ENCODE measurements at regions not wholly inside any gene's neighbourhood (a gene's known extent, or its start where the extent isn't known, plus 50 kb on each side); places are given as distances from the start of the nearest gene placed in this dataset.

GRCh38 chr1:226798427-226799411 is 59.6 kb upstream of the ITPKB start:
- Mint-ChIP-seq H3K36me3 (no peaks in the 10 kb centered on the region), H3K4me1 (peaks cover 33% of the 10 kb centered on the region), H3K27me3 (peaks cover under 1% of the 10 kb centered on the region), H3K9me3 (ENCODE audit: low read depth) (no peaks in the 10 kb centered on the region), H3K27ac (peak overlapping the region; percentile 91), H3K4me3 (peak overlapping the region; percentile 48)
- CTCF ChIA-PET = interaction anchor here (0.6 to 2.1 kb wide), 3 partner anchors 27 to 172 kb away, joined by 3 to 5 read pairs (median 3); no protein-coding TSS in a partner anchor
- peak; percentile 84 for ATAC-seq
- peak; percentile 88 for DNase-seq

- no peak overlapping the region for H3K4me3 Mint-ChIP-seq
- H3K36me3 Mint-ChIP-seq = no peaks in the 10 kb centered on the region
- peaks cover 7% of the 10 kb centered on the region for H3K27me3 Mint-ChIP-seq
- DNase-seq (no peak), ATAC-seq (no peak)
- CTCF ChIA-PET = no interaction called here
- H3K27ac Mint-ChIP-seq = no peak overlapping the region
- H3K9me3 Mint-ChIP-seq (ENCODE audit: low read depth) = no peaks in the 10 kb centered on the region
- H3K4me1 Mint-ChIP-seq = peaks cover 33% of the 10 kb centered on the region
These were observed 58.1 kb upstream of the ITPKB start for GRCh38 chr1:226797151-226797550.

- Mint-ChIP-seq H3K4me3 (no peak overlapping the region), H3K36me3 (no peaks in the 10 kb centered on the region), H3K9me3 (ENCODE audit: low read depth) (no peaks in the 10 kb centered on the region), H3K4me1 (peaks cover 25% of the 10 kb centered on the region), H3K27me3 (peaks cover 11% of the 10 kb centered on the region), H3K27ac (no peak overlapping the region)
- CTCF ChIA-PET = interaction anchor here (0.5 kb wide), 1 partner anchor 55 kb away, joined by 3 read pairs; no protein-coding TSS in a partner anchor
- ATAC-seq (no peak), DNase-seq (no peak)
These were observed 54.7 kb upstream of the ITPKB start for GRCh38 chr1:226793620-226794276.

GRCh38 chr1:226792368-226792767 is 53.3 kb upstream of the ITPKB start:
- no peak for ATAC-seq
- H3K4me3 Mint-ChIP-seq = no peak overlapping the region
- no peak overlapping the region for H3K27ac Mint-ChIP-seq
- H3K27me3 Mint-ChIP-seq = peaks cover 16% of the 10 kb centered on the region
- CTCF ChIA-PET = no interaction called here
- peaks cover 18% of the 10 kb centered on the region for H3K4me1 Mint-ChIP-seq
- H3K36me3 Mint-ChIP-seq = no peaks in the 10 kb centered on the region
- DNase-seq = no peak
- H3K9me3 Mint-ChIP-seq (ENCODE audit: low read depth) = no peaks in the 10 kb centered on the region

GRCh38 chr1:226790545-226791181 is 51.6 kb upstream of the ITPKB start:
- Mint-ChIP-seq H3K4me1 (peaks cover 12% of the 10 kb centered on the region), H3K36me3 (no peaks in the 10 kb centered on the region), H3K4me3 (no peak overlapping the region), H3K27me3 (peaks cover 16% of the 10 kb centered on the region), H3K27ac (no peak overlapping the region), H3K9me3 (ENCODE audit: low read depth) (no peaks in the 10 kb centered on the region)
- CTCF ChIA-PET = interaction anchor here (0.9 kb wide), 1 partner anchor 156 kb away, joined by 4 read pairs; no protein-coding TSS in a partner anchor
- ATAC-seq (no peak), DNase-seq (no peak)

GRCh38 chr1:226788965-226789364 is 49.9 kb upstream of the ITPKB start:
- Mint-ChIP-seq H3K4me3 (no peak overlapping the region), H3K36me3 (no peaks in the 10 kb centered on the region), H3K27ac (no peak overlapping the region), H3K27me3 (peaks cover 16% of the 10 kb centered on the region), H3K9me3 (ENCODE audit: low read depth) (no peaks in the 10 kb centered on the region), H3K4me1 (peaks cover 12% of the 10 kb centered on the region)
- CTCF ChIA-PET = no interaction called here
- ATAC-seq (no peak), DNase-seq (no peak)

All from activated CD8-positive, alpha-beta memory T cell treated with anti-CD3 and anti-CD28 coated beads, Interleukin-2, amount 10 ng/mL, durations not matched to agents 7 days and 5 days (primary cell).